Neural progenitor cell (in vitro differentiated cells): ENCODE measurements at regions not wholly inside any gene's neighbourhood (a gene's known extent, or its start where the extent isn't known, plus 50 kb on each side); places are given as distances from the start of the nearest gene placed in this dataset.

ENCODE experiments used
- DNase-seq: peaks from one replicate; pipeline ENCODE4 v3.0.0-alpha.2; 2016; ENCODE audit warnings: low spot score
- H2AFZ ChIP-seq: fragments of 200-600 bp; sonication (generic); replicated peaks from 2 replicates; pipeline ENCODE4 v1.6.1; 2016; ENCODE audit warnings: antibody characterized with exemption
- H3F3A ChIP-seq: fragments of 200-600 bp; sonication (generic); 2 replicates; pipeline ENCODE4 v1.6.1; 2016; ENCODE audit warnings: antibody characterized with exemption, low read depth
- H3K27ac ChIP-seq: fragments of 200-600 bp; sonication (generic); 2 replicates; pipeline ENCODE4 v1.5.1; 2016; ENCODE audit warnings: mild to moderate bottlenecking
- H3K27me3 ChIP-seq: fragments of 200-600 bp; sonication (generic); 2 replicates; pipeline ENCODE4 v1.6.1; 2016; ENCODE audit warnings: mild to moderate bottlenecking, moderate library complexity
- H3K36me3 ChIP-seq: fragments of 200-600 bp; sonication (generic); 2 replicates; pipeline ENCODE4 v1.5.1; 2016
- H3K4me1 ChIP-seq: fragments of 200-600 bp; sonication (generic); 2 replicates; pipeline ENCODE4 v1.6.1; 2016; ENCODE audit warnings: mixed run types
- H3K4me2 ChIP-seq: fragments of 200-600 bp; sonication (generic); 2 replicates; pipeline ENCODE4 v1.6.1; 2016
- H3K4me3 ChIP-seq: fragments of 200-600 bp; sonication (generic); 2 replicates; pipeline ENCODE4 v1.5.1; 2016
- H3K79me2 ChIP-seq: fragments of 200-600 bp; sonication (generic); 2 replicates; pipeline ENCODE4 v1.6.1; 2016; ENCODE audit warnings: low read depth
- H3K9ac ChIP-seq: fragments of 200-600 bp; sonication (generic); 2 replicates; pipeline ENCODE4 v1.6.1; 2016
- H3K9me3 ChIP-seq: fragments of 200-600 bp; sonication (generic); 2 replicates; pipeline ENCODE4 v1.5.1; 2016; ENCODE audit warnings: low read depth
- H4K20me1 ChIP-seq: fragments of 200-600 bp; sonication (generic); 2 replicates; pipeline ENCODE4 v1.6.1; 2016; ENCODE audit warnings: low read depth
- H3K27ac Mint-ChIP-seq: 3 replicates; pipeline ENCODE4 v1.8.0; 2021; ENCODE audit warnings: mixed read lengths
- H3K27me3 Mint-ChIP-seq: 2 replicates; pipeline ENCODE4 v1.8.0; 2022; ENCODE audit warnings: low read depth, mild to moderate bottlenecking, inconsistent platforms, moderate library complexity, mixed read lengths; ENCODE audit not compliant: insufficient read depth
- H3K36me3 Mint-ChIP-seq: 3 replicates; pipeline ENCODE4 v1.8.0; 2021; ENCODE audit warnings: mixed read lengths
- H3K4me1 Mint-ChIP-seq: 3 replicates; pipeline ENCODE4 v1.8.0; 2021; ENCODE audit warnings: mixed read lengths
- H3K4me3 Mint-ChIP-seq: 3 replicates; pipeline ENCODE4 v1.8.0; 2021; ENCODE audit warnings: mild to moderate bottlenecking, moderate library complexity, mixed read lengths
- H3K9me3 Mint-ChIP-seq: 3 replicates; pipeline ENCODE4 v1.8.0; 2020; ENCODE audit warnings: mixed read lengths
- CTCF ChIP-seq: fragments of 200-600 bp; sonication (generic); IDR thresholded peaks from 2 replicates; pipeline ENCODE4 v1.5.1; 2017; ENCODE audit warnings: antibody characterized with exemption, mild to moderate bottlenecking
- EZH2 ChIP-seq: fragments of 200-600 bp; sonication (generic); IDR thresholded peaks from 2 replicates; pipeline ENCODE4 v1.6.1; 2017; ENCODE audit warnings: antibody characterized with exemption, mild to moderate bottlenecking, moderate library complexity
- EZH2phosphoT487 ChIP-seq: fragments of 200-600 bp; sonication (generic); IDR thresholded peaks from 2 replicates; pipeline ENCODE4 v1.6.1; 2017; ENCODE audit warnings: antibody characterized with exemption

GRCh38 chr9:108684288-108685025, 171.3 kb downstream of the ACTL7B start:
- H3F3A ChIP-seq, result no peaks in the 10 kb centered on the region
- no peak overlapping the region for H3K4me2 ChIP-seq
- TF ChIP-seq CTCF (no peak), EZH2 (no peak), EZH2phosphoT487 (no peak)
- H2AFZ ChIP-seq, result no peak overlapping the region
- Mint-ChIP-seq H3K9me3 (no peaks in the 10 kb centered on the region), H3K27ac (no peak overlapping the region), H3K4me1 (no peaks in the 10 kb centered on the region), H3K36me3 (no peaks in the 10 kb centered on the region), H3K27me3 (peaks cover 3% of the 10 kb centered on the region), H3K4me3 (no peak overlapping the region)
- no peak overlapping the region for H3K9ac ChIP-seq
- no peak for DNase-seq
- no peak overlapping the region for H3K27ac ChIP-seq
- H3K4me3 ChIP-seq, result no peak overlapping the region
- no peaks in the 10 kb centered on the region for H3K79me2 ChIP-seq
- no peaks in the 10 kb centered on the region for H3K9me3 ChIP-seq
- H3K4me1 ChIP-seq, result no peaks in the 10 kb centered on the region
- no peaks in the 10 kb centered on the region for H3K36me3 ChIP-seq
- H3K27me3 ChIP-seq, result no peaks in the 10 kb centered on the region
- no peaks in the 10 kb centered on the region for H4K20me1 ChIP-seq

- H3K4me2 ChIP-seq, result no peak overlapping the region
- H3K27me3 Mint-ChIP-seq, result peaks cover 3% of the 10 kb centered on the region
- no peak for TF ChIP-seq CTCF
- no peak for TF ChIP-seq EZH2phosphoT487
- no peak for TF ChIP-seq EZH2
Observed at GRCh38 chr9:108683245-108683644, 172.5 kb downstream of the ACTL7B start.

GRCh38 chr9:108681851-108682590, 173.8 kb downstream of the ACTL7B start:
- H3K36me3 Mint-ChIP-seq, result no peaks in the 10 kb centered on the region
- no peak for DNase-seq
- H3K4me1 Mint-ChIP-seq, result no peaks in the 10 kb centered on the region
- Histone ChIP-seq H3K4me3 (no peak overlapping the region), H3K27ac (no peak overlapping the region), H2AFZ (no peak overlapping the region), H3F3A (no peaks in the 10 kb centered on the region), H3K27me3 (no peaks in the 10 kb centered on the region), H3K4me2 (no peak overlapping the region), H3K9me3 (no peaks in the 10 kb centered on the region), H3K4me1 (no peaks in the 10 kb centered on the region), H4K20me1 (no peaks in the 10 kb centered on the region), H3K79me2 (no peaks in the 10 kb centered on the region), H3K9ac (no peak overlapping the region), H3K36me3 (no peaks in the 10 kb centered on the region)
- no peak overlapping the region for H3K4me3 Mint-ChIP-seq
- peaks cover 3% of the 10 kb centered on the region for H3K27me3 Mint-ChIP-seq
- TF ChIP-seq EZH2phosphoT487 (no peak), EZH2 (no peak), CTCF (no peak)
- peaks cover 3% of the 10 kb centered on the region for H3K9me3 Mint-ChIP-seq
- no peak overlapping the region for H3K27ac Mint-ChIP-seq

More at GRCh38 chr9:108683245-108683644, 172.5 kb downstream of the ACTL7B start:
- peaks cover 3% of the 10 kb centered on the region for H3K9me3 Mint-ChIP-seq
- H3K36me3 Mint-ChIP-seq, result no peaks in the 10 kb centered on the region
- H3K9me3 ChIP-seq, result no peaks in the 10 kb centered on the region
- no peak overlapping the region for H3K9ac ChIP-seq
- no peaks in the 10 kb centered on the region for H3K27me3 ChIP-seq
- no peak for DNase-seq
- no peak overlapping the region for H2AFZ ChIP-seq
- H3K36me3 ChIP-seq, result no peaks in the 10 kb centered on the region
- no peak overlapping the region for H3K27ac Mint-ChIP-seq
- H3K4me1 Mint-ChIP-seq, result no peaks in the 10 kb centered on the region
- H3K4me1 ChIP-seq, result no peaks in the 10 kb centered on the region
- no peaks in the 10 kb centered on the region for H3K79me2 ChIP-seq
- H3K4me3 ChIP-seq, result no peak overlapping the region
- H4K20me1 ChIP-seq, result no peaks in the 10 kb centered on the region
- H3K27ac ChIP-seq, result no peak overlapping the region
- no peak overlapping the region for H3K4me3 Mint-ChIP-seq
- H3F3A ChIP-seq, result no peaks in the 10 kb centered on the region
